PC-9 (cell line): ENCODE measurements at regions not wholly inside any gene's neighbourhood (a gene's known extent, or its start where the extent isn't known, plus 50 kb on each side); places are given as distances from the start of the nearest gene placed in this dataset.
"Not testable (repeated sequence)": the region's sequence is repeated elsewhere in the genome, so short reads cannot be mapped to it uniquely, and the experiment has no call there.

Experiments used
- BruUV-seq: library from RNA; stranded (reverse); fragments of 400-500 nt; replicated peaks from 2 replicates; lab custom pipeline; 2021; lab: Mats Ljungman, UMichigan
- CTCF ChIA-PET: fragments of 300-600 bp; sonication (Branson Sonifier 250); formaldehyde crosslinking; loops from one replicate; lab custom pipeline; 2022; ENCODE audit warnings: antibody characterized with exemption; lab: Charles Lee
- POLR2A ChIA-PET: fragments of 300-600 bp; sonication (Branson Sonifier 250); formaldehyde crosslinking; loops from one replicate; lab custom pipeline; 2022; ENCODE audit warnings: antibody characterized with exemption; ENCODE audit not compliant: unreplicated experiment; lab: Charles Lee
- DNase-seq, 2 experiments: peaks; one replicate each; pipeline versions ENCODE4 v3.0.0 to v3.0.0-alpha.2; 2015 to 2022; ENCODE audit warnings: mixed read lengths in 1 of 2
- H2AFZ ChIP-seq: fragments of 200-600 bp; sonication (generic); 2 replicates; pipeline ENCODE4 v1.8.1; 2017; ENCODE audit warnings: antibody characterized with exemption
- H3F3A ChIP-seq: fragments of 200-600 bp; sonication (generic); 2 replicates; pipeline ENCODE4 v1.8.1; 2017; ENCODE audit warnings: antibody characterized with exemption, mild to moderate bottlenecking, low read depth; ENCODE audit not compliant: insufficient read depth
- H3K27ac ChIP-seq: fragments of 200-600 bp; sonication (generic); 2 replicates; pipeline ENCODE4 v1.6.1; 2016; ENCODE audit warnings: mixed run types
- H3K27me3 ChIP-seq: fragments of 200-600 bp; sonication (generic); 2 replicates; pipeline ENCODE4 v1.6.1; 2016; ENCODE audit warnings: low read depth, mixed run types; ENCODE audit not compliant: insufficient read depth
- H3K36me3 ChIP-seq: fragments of 200-600 bp; sonication (generic); 2 replicates; pipeline ENCODE4 v1.6.1; 2016; ENCODE audit warnings: low read depth, mixed run types
- H3K4me1 ChIP-seq: fragments of 200-600 bp; sonication (generic); replicated peaks from 2 replicates; pipeline ENCODE4 v1.6.1; 2016; ENCODE audit warnings: mixed run types; ENCODE audit not compliant: insufficient read depth
- H3K4me2 ChIP-seq: fragments of 200-600 bp; sonication (generic); 2 replicates; pipeline ENCODE4 v1.6.1; 2017; ENCODE audit warnings: mixed run types
- H3K4me3 ChIP-seq: fragments of 200-600 bp; sonication (generic); 2 replicates; pipeline ENCODE4 v1.6.1; 2016; ENCODE audit warnings: mixed run types
- H3K79me2 ChIP-seq: fragments of 200-600 bp; sonication (generic); 2 replicates; pipeline ENCODE4 v1.6.1; 2017; ENCODE audit warnings: low read depth, mixed run types
- H3K9me2 ChIP-seq: fragments of 200-600 bp; sonication (generic); 2 replicates; pipeline ENCODE4 v1.8.1; 2017; ENCODE audit warnings: mild to moderate bottlenecking; ENCODE audit not compliant: insufficient read depth
- H3K9me3 ChIP-seq: fragments of 200-600 bp; sonication (generic); 2 replicates; pipeline ENCODE4 v1.8.1; 2016; ENCODE audit warnings: low read depth; ENCODE audit not compliant: insufficient read depth
- H4K20me1 ChIP-seq: fragments of 200-600 bp; sonication (generic); 2 replicates; pipeline ENCODE4 v1.8.1; 2017; ENCODE audit not compliant: insufficient read depth
- CTCF ChIP-seq: fragments of 200-600 bp; sonication (generic); conservative IDR thresholded peaks from 2 replicates; pipeline ENCODE4 v1.6.1; 2017; ENCODE audit warnings: mixed run types, antibody characterized with exemption, mild to moderate bottlenecking, moderate library complexity
- EZH2 ChIP-seq: fragments of 200-600 bp; sonication (generic); IDR thresholded peaks from 2 replicates; pipeline ENCODE4 v1.8.0; 2017; ENCODE audit warnings: antibody characterized with exemption, low read depth
- intact Hi-C: fragments of 100-400 bp; cut with micrococcal nuclease; formaldehyde crosslinking; loops from one replicate; pipeline ENCODE4 v1.10.0; 2022; ENCODE audit not compliant: unreplicated experiment

DNA sequence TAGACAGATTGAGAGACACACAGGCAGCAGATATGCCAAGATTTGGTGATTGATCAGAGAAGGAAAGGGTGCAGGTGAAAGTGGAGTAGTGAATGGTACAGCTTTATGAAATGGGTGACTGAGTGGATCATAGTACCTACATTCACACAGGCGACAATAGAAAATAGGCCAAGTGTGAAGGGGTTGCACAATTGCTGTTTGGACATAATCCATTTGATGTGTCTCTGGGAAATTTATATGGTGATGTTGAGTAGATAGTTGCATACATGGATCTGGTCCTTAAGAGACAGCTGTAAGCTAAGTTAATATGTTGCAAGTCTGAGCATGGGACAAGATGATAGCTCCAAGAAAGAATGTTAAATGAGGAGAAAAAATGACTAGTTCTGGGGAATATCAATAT lies 118.6 kb upstream of the COP1 start:
- no peak for DNase-seq
- ChIA-PET CTCF (no interaction called here), POLR2A (no interaction called here)
- Histone ChIP-seq H3K79me2 (no peaks in the 10 kb centered on the region), H3K4me2 (no peak overlapping the region), H3K9me3 (no peaks in the 10 kb centered on the region), H3K4me3 (no peak overlapping the region), H4K20me1 (no peaks in the 10 kb centered on the region), H3K36me3 (no peaks in the 10 kb centered on the region), H3K27ac (no peak overlapping the region), H3K9me2 (no peaks in the 10 kb centered on the region; the same call in 1 of the 2 replicates), H3F3A (no peaks in the 10 kb centered on the region), H3K27me3 (0 out of 2 replicates have a peak, but pooled peaks cover 4% of the 10 kb centered on the region), H3K4me1 (no peaks in the 10 kb centered on the region), H2AFZ (no peak overlapping the region)
- intact Hi-C loops: no loop called here
- no TSS peak for BruUV-seq
- TF ChIP-seq EZH2 (no peak), CTCF (no peak)

- DNase-seq: no peak
Measured at GRCh38 chr1:176323472-176323871, 116.4 kb upstream of the COP1 start.

DNA sequence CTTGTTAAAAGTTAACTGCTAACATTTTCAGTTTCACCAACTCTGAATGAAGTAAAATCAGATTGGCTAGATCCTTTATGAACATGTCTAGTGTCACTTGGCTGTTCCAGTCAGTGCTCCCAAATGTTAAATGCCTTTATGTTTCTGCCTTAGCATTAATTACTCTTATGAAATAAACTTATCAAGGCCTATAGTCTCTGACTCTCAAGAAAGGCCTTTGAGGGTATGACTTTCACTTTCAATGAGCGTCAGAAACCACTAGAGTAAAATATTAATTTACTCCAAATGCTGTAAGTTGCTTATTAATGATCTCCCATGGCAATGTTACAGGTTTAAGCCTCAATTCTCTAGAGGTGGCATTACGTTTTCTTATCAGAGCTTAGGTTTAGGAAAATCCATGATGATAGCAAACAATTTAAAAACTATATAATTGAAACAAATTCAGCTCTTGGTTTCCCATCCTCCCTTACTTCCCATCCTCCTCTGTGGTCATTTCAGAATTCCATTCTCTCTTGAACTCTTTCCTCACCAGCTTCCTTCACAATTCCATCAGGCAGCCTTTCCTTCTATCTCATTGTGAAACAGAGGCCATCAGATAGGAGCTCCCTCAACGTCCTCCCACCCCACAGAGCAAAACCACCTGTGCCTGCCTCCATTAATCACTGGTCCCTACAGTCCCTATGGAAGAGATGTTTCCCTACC lies 108.6 kb upstream of the COP1 start:
- Histone ChIP-seq H3K4me2 (no peak overlapping the region), H2AFZ (no peak overlapping the region), H3K27ac (no peak overlapping the region), H3K9me3 (no peaks in the 10 kb centered on the region), H3K4me3 (no peak overlapping the region), H3K4me1 (no peaks in the 10 kb centered on the region), H3K27me3 (no peaks in the 10 kb centered on the region), H3F3A (no peaks in the 10 kb centered on the region), H3K9me2 (no peaks in the 10 kb centered on the region), H4K20me1 (no peaks in the 10 kb centered on the region), H3K79me2 (no peaks in the 10 kb centered on the region), H3K36me3 (no peaks in the 10 kb centered on the region)
- BruUV-seq: no TSS peak
- DNase-seq: no peak
- intact Hi-C loops: no loop called here
- CTCF ChIA-PET: no interaction called here
- POLR2A ChIA-PET: no interaction called here
- TF ChIP-seq EZH2 (no peak), CTCF (no peak)

More at GRCh38 chr1:176323472-176323871, 116.4 kb upstream of the COP1 start:
- ChIA-PET CTCF (no interaction called here), POLR2A (no interaction called here)
- Histone ChIP-seq H3K27me3 (0 out of 2 replicates have a peak, but pooled peaks cover 4% of the 10 kb centered on the region), H3K36me3 (no peaks in the 10 kb centered on the region), H2AFZ (no peak overlapping the region), H3K79me2 (no peaks in the 10 kb centered on the region), H3K4me2 (no peak overlapping the region), H3K4me3 (no peak overlapping the region), H3K27ac (no peak overlapping the region), H3K9me2 (no peaks in the 10 kb centered on the region), H3F3A (no peaks in the 10 kb centered on the region), H4K20me1 (no peaks in the 10 kb centered on the region), H3K9me3 (no peaks in the 10 kb centered on the region), H3K4me1 (no peaks in the 10 kb centered on the region)
- TF ChIP-seq CTCF (no peak), EZH2 (no peak)
- BruUV-seq: no TSS peak
- intact Hi-C loops: no loop called here

- DNase-seq, H3K4me2 ChIP-seq, H3K79me2 ChIP-seq, BruUV-seq, H3K9me3 ChIP-seq, H3K4me3 ChIP-seq, H3K27ac ChIP-seq, H3K36me3 ChIP-seq, H3F3A ChIP-seq, intact Hi-C loops, H2AFZ ChIP-seq, CTCF ChIA-PET, H3K4me1 ChIP-seq, H4K20me1 ChIP-seq, H3K9me2 ChIP-seq, H3K27me3 ChIP-seq: not testable (repeated sequence)
- POLR2A ChIA-PET: interaction anchor here (0.6 kb wide), 1 partner anchor 20 kb away, joined by 3 read pairs; no protein-coding TSS in a partner anchor
Measured at GRCh38 chr1:176296602-176297001, 89.5 kb upstream of the COP1 start.
